GM06990 (cell line): ENCODE measurements at regions not wholly inside any gene's neighbourhood (a gene's known extent, or its start where the extent isn't known, plus 50 kb on each side); places are given as distances from the start of the nearest gene placed in this dataset.

ENCODE experiments used
- DNase-seq: peaks from one replicate; pipeline ENCODE4 v3.0.0-alpha.2; 2011; ENCODE audit not compliant: insufficient read length; ENCODE audit errors: extremely low read depth
- H3K27me3 ChIP-seq: replicated peaks from 2 replicates; pipeline ENCODE4 v1.6.0; 2011; ENCODE audit warnings: low read length; ENCODE audit not compliant: control insufficient read depth, insufficient read depth
- H3K36me3 ChIP-seq: 2 replicates; pipeline ENCODE4 v1.5.1; 2011; ENCODE audit warnings: low read length; ENCODE audit not compliant: control insufficient read depth, insufficient read depth
- H3K4me3 ChIP-seq: replicated peaks from 2 replicates; pipeline ENCODE4 v1.5.1; 2011; ENCODE audit warnings: low read depth, mild to moderate bottlenecking, control low read depth, low read length
- TF ChIP-seq, protein P1 (sequence below): IDR thresholded peaks from 2 replicates; pipeline ENCODE4 v1.5.1; 2011; ENCODE audit warnings: low read length, control low read depth, mild to moderate bottlenecking, inconsistent platforms; ENCODE audit not compliant: insufficient read depth, poor library complexity, severe bottlenecking

DNA sequence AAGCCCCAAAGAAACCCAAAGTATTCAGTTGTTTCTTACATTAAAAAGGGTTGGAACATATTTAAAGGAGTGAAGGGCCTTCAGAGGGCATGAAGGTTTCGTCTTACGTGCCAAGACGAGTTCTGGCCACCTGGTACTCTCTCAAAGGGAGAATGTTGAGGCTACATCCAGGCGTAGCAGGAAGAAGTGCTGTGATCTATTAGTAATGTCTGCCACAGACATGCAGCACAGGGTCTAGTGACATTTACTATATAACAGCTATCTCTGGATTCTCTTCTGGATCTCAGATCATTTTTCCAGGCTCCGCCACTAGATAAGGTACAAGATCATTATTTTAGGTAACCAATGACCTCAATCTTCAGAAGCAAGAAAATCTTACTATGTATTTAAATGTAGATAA is 76.5 kb upstream of the ARID5B start:
- Histone ChIP-seq H3K36me3 (no peaks in the 10 kb centered on the region), H3K27me3 (no peaks in the 10 kb centered on the region), H3K4me3 (no peak overlapping the region)
- TF ChIP-seq, protein P1, sequence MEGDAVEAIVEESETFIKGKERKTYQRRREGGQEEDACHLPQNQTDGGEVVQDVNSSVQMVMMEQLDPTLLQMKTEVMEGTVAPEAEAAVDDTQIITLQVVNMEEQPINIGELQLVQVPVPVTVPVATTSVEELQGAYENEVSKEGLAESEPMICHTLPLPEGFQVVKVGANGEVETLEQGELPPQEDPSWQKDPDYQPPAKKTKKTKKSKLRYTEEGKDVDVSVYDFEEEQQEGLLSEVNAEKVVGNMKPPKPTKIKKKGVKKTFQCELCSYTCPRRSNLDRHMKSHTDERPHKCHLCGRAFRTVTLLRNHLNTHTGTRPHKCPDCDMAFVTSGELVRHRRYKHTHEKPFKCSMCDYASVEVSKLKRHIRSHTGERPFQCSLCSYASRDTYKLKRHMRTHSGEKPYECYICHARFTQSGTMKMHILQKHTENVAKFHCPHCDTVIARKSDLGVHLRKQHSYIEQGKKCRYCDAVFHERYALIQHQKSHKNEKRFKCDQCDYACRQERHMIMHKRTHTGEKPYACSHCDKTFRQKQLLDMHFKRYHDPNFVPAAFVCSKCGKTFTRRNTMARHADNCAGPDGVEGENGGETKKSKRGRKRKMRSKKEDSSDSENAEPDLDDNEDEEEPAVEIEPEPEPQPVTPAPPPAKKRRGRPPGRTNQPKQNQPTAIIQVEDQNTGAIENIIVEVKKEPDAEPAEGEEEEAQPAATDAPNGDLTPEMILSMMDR = no peak
- no peak for DNase-seq

DNA sequence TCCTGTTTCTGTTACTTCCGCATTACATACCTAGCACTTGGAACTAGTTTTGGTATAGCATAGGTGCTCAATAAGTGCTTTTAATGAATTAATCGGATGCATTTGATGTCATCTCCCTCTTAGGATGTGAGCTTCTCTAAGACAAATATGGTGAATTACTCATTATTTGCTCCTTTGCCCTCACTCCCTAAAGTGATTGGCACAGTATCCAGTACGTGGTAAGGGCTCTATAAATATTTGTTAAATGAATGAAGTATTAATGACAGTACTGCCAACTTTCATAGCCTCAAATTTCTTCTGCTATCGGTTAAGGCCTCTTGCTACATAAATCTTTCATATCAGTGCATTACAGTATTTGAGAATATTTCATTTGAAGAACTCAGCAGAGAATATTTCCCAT is 75.9 kb upstream of the ARID5B start:
- no peak for DNase-seq
- Histone ChIP-seq H3K4me3 (no peak overlapping the region), H3K27me3 (no peaks in the 10 kb centered on the region), H3K36me3 (no peaks in the 10 kb centered on the region)
- TF ChIP-seq, protein P1 = no peak

DNA sequence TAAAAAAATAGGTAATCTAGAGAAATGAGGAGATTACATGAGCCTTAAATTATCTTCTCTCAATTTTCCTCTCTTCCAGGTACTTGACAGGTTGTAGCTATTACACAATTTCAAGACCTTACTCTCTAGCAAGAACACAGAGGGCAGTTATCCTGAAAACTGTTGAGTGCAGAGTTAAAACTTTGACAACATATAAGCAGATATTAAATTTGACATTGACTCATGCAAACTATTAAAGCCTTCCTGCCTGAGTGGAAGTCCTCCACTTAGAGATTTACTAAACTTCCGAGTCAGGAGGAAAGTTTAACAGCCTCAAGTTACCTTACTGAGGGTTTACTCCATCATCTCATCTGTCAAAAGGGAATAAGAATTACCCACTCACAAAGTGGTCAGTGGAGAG is 73.5 kb upstream of the ARID5B start:
- DNase-seq = no peak

DNA sequence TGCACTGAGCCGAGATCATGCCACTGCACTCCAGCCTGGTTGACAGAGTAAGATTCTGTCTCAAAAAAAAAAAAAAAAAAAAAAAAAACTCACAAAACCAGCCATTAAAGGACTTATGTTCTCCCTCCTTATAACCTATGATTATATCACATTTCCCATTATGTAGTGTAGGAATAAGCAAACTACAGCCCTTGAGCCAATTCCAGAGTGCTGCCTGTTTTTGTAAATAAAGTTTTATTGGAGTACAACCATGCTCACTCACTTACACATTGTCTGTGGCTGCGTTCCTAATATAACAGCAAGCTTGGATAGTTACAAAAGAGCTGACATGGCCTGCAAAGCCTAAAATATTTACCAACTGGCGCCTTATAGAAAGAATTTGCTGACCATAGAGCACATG is 72.7 kb upstream of the ARID5B start:
- Histone ChIP-seq H3K4me3 (no peak overlapping the region), H3K36me3 (no peaks in the 10 kb centered on the region), H3K27me3 (no peaks in the 10 kb centered on the region)
- TF ChIP-seq, protein P1 = no peak
- DNase-seq = no peak

More for the DNA sequence above, 73.5 kb upstream of the ARID5B start:
- Histone ChIP-seq H3K27me3 (no peaks in the 10 kb centered on the region), H3K36me3 (no peaks in the 10 kb centered on the region), H3K4me3 (no peak overlapping the region)
- TF ChIP-seq, protein P1 = no peak

DNA sequence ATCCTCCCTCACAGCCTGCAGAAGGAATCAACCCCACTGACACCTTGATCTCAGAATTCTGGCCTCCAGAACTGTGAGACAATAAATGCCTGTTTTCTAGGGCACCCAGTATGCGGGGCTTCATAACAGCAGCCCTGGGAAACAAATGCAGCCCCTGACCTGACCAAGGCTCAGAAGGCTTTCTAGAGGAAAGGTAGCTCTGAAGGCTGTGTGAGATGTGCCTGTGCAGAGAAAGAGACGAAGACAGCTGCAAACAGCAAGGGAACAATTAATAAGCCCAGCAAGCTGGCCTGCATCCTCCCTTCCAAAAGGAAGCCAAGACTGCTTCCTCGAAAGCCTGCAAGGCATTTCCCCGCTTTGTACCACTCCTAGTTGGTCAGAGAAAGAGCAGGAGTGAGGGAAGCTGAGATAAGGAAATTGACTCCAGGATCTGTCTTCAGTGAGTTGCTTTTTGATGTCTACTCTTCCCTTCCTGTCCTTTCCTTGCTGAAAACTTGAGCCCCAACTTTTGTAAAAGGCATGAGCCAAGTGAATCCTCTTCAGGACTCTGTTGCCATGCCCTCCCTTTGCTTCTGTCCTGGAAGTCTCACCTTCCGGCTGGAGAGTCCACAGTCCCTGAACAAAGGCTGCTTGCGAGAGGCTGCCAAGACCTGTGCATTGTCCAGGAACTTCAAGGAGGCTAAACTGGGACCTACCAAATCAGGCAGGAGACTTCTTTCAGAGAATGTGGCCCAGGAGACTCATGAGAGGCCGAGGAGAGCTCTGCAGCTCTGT is 71.2 kb upstream of the ARID5B start:
- Histone ChIP-seq H3K36me3 (no peaks in the 10 kb centered on the region), H3K4me3 (no peak overlapping the region), H3K27me3 (no peaks in the 10 kb centered on the region)
- DNase-seq = no peak
- TF ChIP-seq, protein P1 = no peak

DNA sequence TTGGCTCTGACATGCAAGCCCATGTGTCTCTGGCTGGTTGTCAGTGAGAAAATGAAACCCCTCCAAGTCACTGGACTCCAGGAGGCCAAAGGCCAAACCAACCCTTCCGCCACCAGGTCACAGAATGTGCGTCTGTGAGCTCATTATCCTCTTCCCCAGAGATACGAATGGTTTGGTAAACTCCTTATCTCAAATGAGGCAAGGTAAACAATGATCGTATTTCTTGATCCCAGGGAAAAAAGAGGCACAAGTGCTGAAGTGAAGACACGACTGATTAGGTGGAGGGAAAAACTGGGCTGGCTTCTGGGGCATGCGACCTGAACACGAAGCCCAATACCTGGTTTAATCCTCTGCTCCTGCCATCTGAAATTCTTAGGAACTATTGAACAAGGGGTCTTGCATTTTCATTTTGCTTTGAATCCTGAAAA is 70.6 kb upstream of the ARID5B start:
- TF ChIP-seq, protein P1 = no peak
- Histone ChIP-seq H3K36me3 (no peaks in the 10 kb centered on the region), H3K4me3 (no peak overlapping the region), H3K27me3 (no peaks in the 10 kb centered on the region)
- no peak for DNase-seq
